NCI-H2029 treated with DMSO at 0.1 percent for 48 hours (cell line): ENCODE measurements at regions not wholly inside any gene's neighbourhood (a gene's known extent, or its start where the extent isn't known, plus 50 kb on each side); places are given as distances from the start of the nearest gene placed in this dataset.

Source experiments
- DNase-seq: peaks from one replicate; lab custom pipeline; 2025; lab: John Stamatoyannopoulos, UW

- DNase-seq, result no peak
These were observed 79.8 kb upstream of the IPO9 start for GRCh38 chr1:201749059-201749690.

- no peak for DNase-seq
These were observed 78.8 kb upstream of the IPO9 start for GRCh38 chr1:201750120-201750519.

GRCh38 chr1:201750934-201751333 is 78.0 kb upstream of the IPO9 start:
- no peak for DNase-seq

GRCh38 chr1:201751872-201752271 is 77.1 kb upstream of the IPO9 start:
- no peak for DNase-seq

GRCh38 chr1:201752333-201752732 is 76.6 kb upstream of the IPO9 start:
- DNase-seq, result no peak

- DNase-seq, result no peak
These were observed 75.5 kb upstream of the IPO9 start for GRCh38 chr1:201753492-201753891.

- DNase-seq, result no peak
These were observed 74.6 kb upstream of the IPO9 start for GRCh38 chr1:201754353-201754752.

- DNase-seq, result no peak
These were observed 73.8 kb upstream of the IPO9 start for GRCh38 chr1:201755200-201755599.

- no peak for DNase-seq
These were observed 72.6 kb upstream of the IPO9 start for GRCh38 chr1:201756406-201756805.

- no peak for DNase-seq
These were observed 70.4 kb upstream of the IPO9 start for GRCh38 chr1:201758499-201759050.

GRCh38 chr1:201759194-201759815 is 69.7 kb upstream of the IPO9 start:
- DNase-seq, result no peak

GRCh38 chr1:201760516-201760915 is 68.4 kb upstream of the IPO9 start:
- no peak for DNase-seq

GRCh38 chr1:201761178-201761577 is 67.8 kb upstream of the IPO9 start:
- no peak for DNase-seq

GRCh38 chr1:201761871-201762270 is 67.1 kb upstream of the IPO9 start:
- no peak for DNase-seq

- no peak for DNase-seq
These were observed 66.6 kb upstream of the IPO9 start for GRCh38 chr1:201762381-201762780.

GRCh38 chr1:201763455-201764140 is 65.4 kb upstream of the IPO9 start:
- no peak for DNase-seq

GRCh38 chr1:201764166-201764565 is 64.8 kb upstream of the IPO9 start:
- DNase-seq, result no peak

GRCh38 chr1:201764579-201764978 is 64.4 kb upstream of the IPO9 start:
- DNase-seq, result no peak

GRCh38 chr1:201766131-201766866 is 62.7 kb upstream of the IPO9 start:
- no peak for DNase-seq

- no peak for DNase-seq
These were observed 61.6 kb upstream of the IPO9 start for GRCh38 chr1:201767339-201767738.

- DNase-seq, result no peak
These were observed 59.9 kb upstream of the IPO9 start for GRCh38 chr1:201769072-201769471.

GRCh38 chr1:201769966-201770365 is 59.0 kb upstream of the IPO9 start:
- no peak for DNase-seq

- DNase-seq, result no peak
These were observed 57.5 kb upstream of the IPO9 start for GRCh38 chr1:201771466-201771865.
